ENCODE measurements at regions not wholly inside any gene's neighbourhood (a gene's known extent, or its start where the extent isn't known, plus 50 kb on each side); places are given as distances from the start of the nearest gene placed in this dataset.

DNA sequence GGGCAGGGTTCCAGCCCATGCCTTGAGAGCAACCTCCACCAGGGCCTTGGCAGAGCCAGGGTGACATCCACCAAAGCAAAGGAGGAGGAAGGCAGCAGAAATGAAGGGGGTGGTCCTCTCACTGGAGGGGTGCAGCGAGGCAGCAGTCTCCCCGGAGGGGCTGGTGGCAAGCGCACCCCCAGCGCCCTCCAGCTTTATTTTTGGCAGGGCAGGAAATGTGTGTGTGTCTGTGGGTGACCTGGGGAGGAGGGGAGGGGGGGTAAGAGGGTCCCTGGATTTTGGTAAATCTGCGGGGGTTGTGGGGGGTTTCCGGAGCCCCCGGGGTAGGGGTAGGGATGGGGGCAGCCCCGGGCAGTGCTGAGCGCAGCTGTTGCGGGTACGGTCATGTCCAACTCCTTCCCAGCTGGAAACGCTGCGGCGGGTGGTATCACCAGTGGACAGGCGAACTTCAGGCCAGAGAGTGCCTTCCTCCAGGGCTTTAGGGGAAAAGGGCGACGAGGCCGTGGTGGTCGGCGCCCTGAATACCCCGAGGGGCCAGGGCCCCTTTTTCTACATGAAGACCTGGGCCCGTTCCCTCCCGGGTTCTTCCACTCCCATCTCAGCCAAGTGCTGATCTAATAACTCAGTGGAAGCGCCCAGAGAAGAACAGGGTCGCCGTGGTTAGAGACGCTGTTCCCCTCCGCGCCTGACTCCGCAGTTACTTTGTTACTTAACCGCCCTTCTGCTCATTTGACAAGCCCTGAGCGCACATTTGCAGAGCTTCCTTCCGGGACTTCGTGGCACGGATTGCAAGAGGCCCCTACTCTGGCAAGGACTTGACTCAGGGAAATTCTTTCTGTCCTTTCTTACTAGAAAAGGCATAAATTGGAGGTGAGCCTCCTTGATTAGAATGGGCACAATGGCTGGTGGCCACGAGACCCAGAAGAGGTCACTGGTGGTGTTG is 55.2 kb downstream of the FOS start:
- Histone ChIP-seq H3K36me3 (ENCODE audit: insufficient read depth, low read length) (no peaks in the 10 kb centered on the region), H3K27me3 (ENCODE audit: control insufficient read depth in 1 of 2, insufficient read depth in 2 of 2, low read length in 2 of 2) (no peaks in the 10 kb centered on the region), H3K4me1 (ENCODE audit: insufficient read depth, low read length) (peaks cover 9% of the 10 kb centered on the region), H3K27ac (ENCODE audit: low read depth, low read length) (peak overlapping the region; percentile 45), H3K9ac (ENCODE audit: low read length) (no peak overlapping the region), H3K4me3 (ENCODE audit: low read depth in 1 of 2, low read length in 2 of 2) (peak overlapping the region in 1 of 2 donors; percentile 17), H3K9me3 (ENCODE audit: low read length) (no peaks in the 10 kb centered on the region)

DNA sequence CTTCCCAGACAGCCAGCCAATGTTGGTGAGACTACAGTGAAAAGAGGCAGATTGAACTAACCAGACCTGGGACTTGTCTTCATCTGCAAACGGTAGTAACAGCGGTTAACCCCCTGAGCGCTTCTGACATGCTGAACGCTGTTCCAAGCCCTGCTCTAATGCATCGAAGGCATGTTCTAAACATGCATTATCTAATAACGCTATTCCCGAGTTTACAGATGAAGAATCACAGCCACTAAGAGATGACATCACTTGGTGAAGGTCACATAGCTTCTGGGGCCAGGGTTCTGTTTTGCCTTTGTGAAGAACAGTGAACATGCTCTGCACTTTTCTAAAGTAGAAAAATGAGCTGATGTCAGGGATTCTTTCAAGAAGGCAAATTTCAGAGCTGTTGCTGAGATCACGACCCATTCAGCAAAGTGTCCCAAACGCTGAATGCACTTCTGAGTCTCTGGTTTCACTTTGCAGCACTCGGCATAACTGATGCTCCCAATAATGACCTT is 56.0 kb downstream of the FOS start:
- H3K27ac ChIP-seq (ENCODE audit: low read depth, low read length): peak overlapping the region; percentile 45
- peak overlapping the region in 1 of 2 donors; percentile 17 for H3K4me3 ChIP-seq (ENCODE audit: low read depth in 1 of 2, low read length in 2 of 2)
- H3K27me3 ChIP-seq (ENCODE audit: control insufficient read depth in 1 of 2, insufficient read depth in 2 of 2, low read length in 2 of 2): no peaks in the 10 kb centered on the region
- no peaks in the 10 kb centered on the region for H3K9me3 ChIP-seq (ENCODE audit: low read length)
- no peaks in the 10 kb centered on the region for H3K36me3 ChIP-seq (ENCODE audit: insufficient read depth, low read length)
- peaks cover 9% of the 10 kb centered on the region for H3K4me1 ChIP-seq (ENCODE audit: insufficient read depth, low read length)
- H3K9ac ChIP-seq (ENCODE audit: low read length): no peak overlapping the region

DNA sequence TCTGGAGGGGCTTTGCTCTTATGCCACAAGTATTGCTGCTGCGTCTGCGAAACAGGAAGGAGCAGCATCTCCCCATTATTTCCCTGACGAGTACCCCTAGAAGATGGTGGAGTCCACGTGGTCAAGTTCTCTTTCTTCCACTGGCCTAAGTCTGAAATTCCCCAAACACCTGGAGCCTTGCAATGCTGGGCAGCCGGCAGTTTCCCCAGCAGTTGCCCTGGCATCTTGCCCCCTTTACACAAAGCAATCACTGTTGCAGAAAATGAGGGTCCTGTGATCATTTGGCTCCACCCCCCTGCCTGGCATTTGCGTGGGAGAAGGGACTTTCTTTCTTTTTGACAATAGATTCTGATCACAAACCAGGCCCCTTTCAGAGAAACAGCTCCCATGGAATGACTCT is 56.9 kb downstream of the FOS start:
- H3K27me3 ChIP-seq (ENCODE audit: control insufficient read depth in 1 of 2, insufficient read depth in 2 of 2, low read length in 2 of 2): no peaks in the 10 kb centered on the region
- no peaks in the 10 kb centered on the region for H3K36me3 ChIP-seq (ENCODE audit: insufficient read depth, low read length)
- no peaks in the 10 kb centered on the region for H3K9me3 ChIP-seq (ENCODE audit: low read length)
- peaks cover 9% of the 10 kb centered on the region for H3K4me1 ChIP-seq (ENCODE audit: insufficient read depth, low read length)
- H3K4me3 ChIP-seq (ENCODE audit: low read depth in 1 of 2, low read length in 2 of 2): no peak overlapping the region
- H3K27ac ChIP-seq (ENCODE audit: low read depth, low read length): no peak overlapping the region
- H3K9ac ChIP-seq (ENCODE audit: low read length): no peak overlapping the region

DNA sequence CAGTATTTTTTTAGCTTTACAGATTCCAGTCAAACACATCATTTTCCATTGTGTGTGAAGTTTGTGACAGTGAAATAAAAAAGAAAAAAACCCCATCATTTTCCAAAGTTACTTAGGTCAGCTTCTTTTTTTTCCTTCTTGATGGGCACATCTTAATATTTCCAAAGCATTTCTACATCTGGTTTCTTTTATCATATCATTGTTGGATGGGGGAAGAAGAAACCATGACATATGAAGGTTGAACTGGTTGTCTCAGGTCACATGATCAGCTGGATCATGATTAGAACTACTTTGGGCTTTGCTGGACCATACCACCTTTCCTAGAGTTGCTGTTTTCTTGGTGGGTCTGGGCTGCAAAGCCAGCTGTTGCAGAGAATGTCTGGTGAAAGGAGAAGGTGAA is 59.8 kb downstream of the FOS start:
- Histone ChIP-seq H3K4me1 (ENCODE audit: insufficient read depth, low read length) (peaks cover 9% of the 10 kb centered on the region), H3K9me3 (ENCODE audit: low read length) (no peaks in the 10 kb centered on the region), H3K9ac (ENCODE audit: low read length) (no peak overlapping the region), H3K4me3 (ENCODE audit: low read depth in 1 of 2, low read length in 2 of 2) (no peak overlapping the region), H3K27me3 (ENCODE audit: control insufficient read depth in 1 of 2, insufficient read depth in 2 of 2, low read length in 2 of 2) (no peaks in the 10 kb centered on the region), H3K27ac (ENCODE audit: low read depth, low read length) (no peak overlapping the region), H3K36me3 (ENCODE audit: insufficient read depth, low read length) (no peaks in the 10 kb centered on the region)

DNA sequence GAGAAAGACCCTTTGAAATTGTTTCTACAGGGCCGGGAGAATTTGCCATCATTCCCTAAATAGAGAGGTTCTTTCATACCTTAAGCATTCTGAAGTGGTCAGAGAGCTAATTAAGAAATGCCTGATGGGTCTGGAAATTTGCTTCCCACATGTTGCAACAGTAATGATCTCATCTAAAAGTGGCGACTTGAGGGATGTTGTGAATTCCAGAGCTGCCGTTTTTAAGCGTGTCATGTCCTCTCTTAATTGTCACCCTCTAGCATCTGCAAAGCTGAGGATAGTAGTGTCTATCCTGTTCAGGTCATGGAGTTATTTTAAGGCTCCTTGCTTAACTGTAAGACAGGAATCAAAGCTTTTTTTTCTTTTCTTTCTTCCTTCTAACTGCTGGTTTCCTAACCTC is 60.4 kb downstream of the FOS start:
- no peak overlapping the region for H3K9ac ChIP-seq (ENCODE audit: low read length)
- H3K27me3 ChIP-seq (ENCODE audit: control insufficient read depth in 1 of 2, insufficient read depth in 2 of 2, low read length in 2 of 2): no peaks in the 10 kb centered on the region
- H3K4me1 ChIP-seq (ENCODE audit: insufficient read depth, low read length): peaks cover 9% of the 10 kb centered on the region
- no peaks in the 10 kb centered on the region for H3K36me3 ChIP-seq (ENCODE audit: insufficient read depth, low read length)
- H3K27ac ChIP-seq (ENCODE audit: low read depth, low read length): no peak overlapping the region
- no peak overlapping the region for H3K4me3 ChIP-seq (ENCODE audit: low read depth in 1 of 2, low read length in 2 of 2)
- H3K9me3 ChIP-seq (ENCODE audit: low read length): no peaks in the 10 kb centered on the region

DNA sequence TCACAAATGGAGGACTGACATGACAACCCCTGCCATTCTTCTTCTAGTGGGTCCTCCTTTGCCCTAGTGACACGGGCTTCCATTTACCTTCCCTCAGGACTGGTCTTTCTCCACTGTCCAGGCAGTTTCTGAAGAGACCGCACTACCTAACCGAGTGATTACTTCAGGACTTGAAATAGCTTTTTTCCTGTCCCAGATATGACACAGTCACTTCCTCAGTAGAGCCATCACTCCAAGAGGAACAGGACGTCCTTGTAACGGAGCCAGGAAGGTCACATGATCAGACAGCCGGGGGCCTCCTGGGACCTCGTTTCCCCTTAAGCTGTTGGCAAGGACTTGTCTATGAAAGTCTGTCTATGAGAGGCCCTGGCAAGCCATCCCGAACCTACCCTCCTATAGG is 62.3 kb downstream of the FOS start:
- no peak overlapping the region for H3K4me3 ChIP-seq (ENCODE audit: low read depth in 1 of 2, low read length in 2 of 2)
- no peak overlapping the region for H3K27ac ChIP-seq (ENCODE audit: low read depth, low read length)
- no peaks in the 10 kb centered on the region for H3K9me3 ChIP-seq (ENCODE audit: low read length)
- H3K4me1 ChIP-seq (ENCODE audit: insufficient read depth, low read length): no peaks in the 10 kb centered on the region
- H3K27me3 ChIP-seq (ENCODE audit: control insufficient read depth in 1 of 2, insufficient read depth in 2 of 2, low read length in 2 of 2): no peaks in the 10 kb centered on the region
- no peak overlapping the region for H3K9ac ChIP-seq (ENCODE audit: low read length)
- H3K36me3 ChIP-seq (ENCODE audit: insufficient read depth, low read length): no peaks in the 10 kb centered on the region

DNA sequence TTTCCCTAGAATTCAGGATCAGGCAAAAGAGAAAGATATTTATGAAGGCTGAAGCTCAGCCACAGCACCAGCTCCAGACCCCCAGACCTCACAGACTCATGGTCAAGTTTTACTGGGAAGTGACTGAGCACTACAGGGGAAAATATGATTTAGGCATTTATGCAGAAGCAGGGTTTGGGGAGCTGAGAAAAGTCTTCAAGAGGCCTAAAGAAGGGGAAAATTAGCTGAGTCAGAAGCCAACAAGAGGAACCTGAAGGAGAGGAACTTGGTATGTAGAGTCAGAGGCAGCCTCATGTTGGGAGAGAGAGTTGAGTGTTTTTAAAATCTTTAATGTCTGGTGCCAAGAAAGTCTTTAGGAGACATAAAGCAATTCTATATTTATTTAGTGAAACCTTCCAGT is 63.0 kb downstream of the FOS start:
- no peak overlapping the region for H3K27ac ChIP-seq (ENCODE audit: low read depth, low read length)
- H3K9ac ChIP-seq (ENCODE audit: low read length): no peak overlapping the region
- H3K4me3 ChIP-seq (ENCODE audit: low read depth in 1 of 2, low read length in 2 of 2): no peak overlapping the region

DNA sequence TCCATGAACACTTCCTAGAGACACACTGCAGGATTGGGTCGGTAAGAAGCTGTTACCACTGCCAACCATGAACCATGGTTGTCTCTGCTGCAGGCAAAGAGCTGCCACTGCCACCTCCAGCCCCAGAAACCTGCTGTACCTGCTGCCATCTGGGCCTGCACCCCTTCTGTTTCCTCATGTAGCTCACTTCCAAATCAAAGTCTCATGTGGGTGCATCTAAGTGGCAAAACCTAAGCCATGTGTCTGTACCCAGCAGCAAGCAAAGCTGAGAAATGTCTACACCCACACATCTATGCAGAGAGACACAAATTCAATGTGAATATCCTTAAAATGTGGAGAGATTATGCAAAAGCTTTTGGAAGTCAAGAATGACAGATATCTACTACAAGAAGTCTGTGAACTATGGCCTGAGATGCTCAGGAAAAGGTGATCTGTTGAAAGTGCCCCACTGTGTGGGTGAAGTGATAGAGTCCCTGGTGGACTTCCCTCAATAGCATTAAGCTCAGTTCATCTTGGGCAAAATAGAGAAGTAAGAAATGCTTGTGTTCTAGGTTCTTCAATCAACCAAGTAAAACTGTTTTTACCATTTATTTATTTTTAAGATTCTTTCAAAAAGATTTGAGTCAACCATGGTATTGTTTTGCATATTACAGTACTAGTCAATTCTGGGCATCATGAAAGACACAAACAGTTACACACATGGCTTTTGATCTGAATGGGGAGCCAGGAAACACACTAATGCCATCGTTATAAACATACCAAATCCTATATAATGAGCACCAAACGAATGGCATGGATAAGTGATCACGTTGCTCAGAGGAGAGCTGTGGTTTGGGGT is 64.4 kb downstream of the FOS start:
- H3K9ac ChIP-seq (ENCODE audit: low read length): no peak overlapping the region
- no peaks in the 10 kb centered on the region for H3K9me3 ChIP-seq (ENCODE audit: low read length)
- no peaks in the 10 kb centered on the region for H3K4me1 ChIP-seq (ENCODE audit: insufficient read depth, low read length)
- no peaks in the 10 kb centered on the region for H3K36me3 ChIP-seq (ENCODE audit: insufficient read depth, low read length)
- H3K4me3 ChIP-seq (ENCODE audit: low read depth in 1 of 2, low read length in 2 of 2): no peak overlapping the region
- H3K27me3 ChIP-seq (ENCODE audit: control insufficient read depth in 1 of 2, insufficient read depth in 2 of 2, low read length in 2 of 2): no peaks in the 10 kb centered on the region
- no peak overlapping the region for H3K27ac ChIP-seq (ENCODE audit: low read depth, low read length)

More for the DNA sequence above, 63.0 kb downstream of the FOS start:
- no peaks in the 10 kb centered on the region for H3K4me1 ChIP-seq (ENCODE audit: insufficient read depth, low read length)
- no peaks in the 10 kb centered on the region for H3K9me3 ChIP-seq (ENCODE audit: low read length)
- H3K27me3 ChIP-seq (ENCODE audit: control insufficient read depth in 1 of 2, insufficient read depth in 2 of 2, low read length in 2 of 2): no peaks in the 10 kb centered on the region
- H3K36me3 ChIP-seq (ENCODE audit: insufficient read depth, low read length): no peaks in the 10 kb centered on the region

DNA sequence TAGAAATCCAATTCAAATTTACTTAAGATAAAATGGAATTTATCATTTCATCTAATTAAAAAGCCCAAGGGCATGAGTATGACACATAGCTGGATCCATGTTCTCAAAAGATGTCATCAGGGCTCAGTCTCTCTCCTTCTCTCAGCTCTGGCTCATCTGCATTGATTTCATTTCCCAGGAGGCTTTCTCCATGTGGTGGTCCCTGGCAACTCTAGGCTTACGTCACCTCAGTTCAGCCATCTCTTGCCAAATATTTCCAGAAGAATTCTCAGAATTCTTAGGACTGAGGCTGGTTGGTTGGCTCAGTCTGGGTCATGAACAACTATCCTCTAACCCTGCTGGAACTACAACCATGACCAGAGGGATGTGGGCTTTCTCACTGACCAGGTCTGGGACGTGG is 65.3 kb downstream of the FOS start:
- H3K9me3 ChIP-seq (ENCODE audit: low read length): no peaks in the 10 kb centered on the region
- H3K9ac ChIP-seq (ENCODE audit: low read length): no peak overlapping the region
- no peak overlapping the region for H3K4me3 ChIP-seq (ENCODE audit: low read depth in 1 of 2, low read length in 2 of 2)
- H3K27me3 ChIP-seq (ENCODE audit: control insufficient read depth in 1 of 2, insufficient read depth in 2 of 2, low read length in 2 of 2): no peaks in the 10 kb centered on the region
- no peaks in the 10 kb centered on the region for H3K36me3 ChIP-seq (ENCODE audit: insufficient read depth, low read length)
- no peak overlapping the region for H3K27ac ChIP-seq (ENCODE audit: low read depth, low read length)
- H3K4me1 ChIP-seq (ENCODE audit: insufficient read depth, low read length): no peaks in the 10 kb centered on the region

DNA sequence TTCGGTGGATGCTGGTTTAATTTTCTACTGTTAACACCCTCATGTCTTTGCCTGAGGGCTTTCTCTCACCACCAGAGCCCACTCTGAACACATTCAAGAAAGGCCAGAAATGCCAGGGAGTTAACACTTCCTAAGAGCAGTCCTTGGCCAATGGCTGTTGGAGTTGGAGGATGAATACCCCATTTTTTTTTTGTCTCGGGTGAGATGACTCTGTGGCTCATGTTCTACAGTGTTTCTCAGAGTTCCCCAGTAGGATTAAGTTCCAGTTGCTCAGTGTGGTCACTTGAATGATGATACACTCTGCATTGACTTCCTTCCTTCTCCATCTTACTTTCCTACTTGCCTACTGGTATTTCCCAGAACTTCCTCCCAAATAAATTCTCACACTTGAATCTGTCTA is 65.8 kb downstream of the FOS start:
- Histone ChIP-seq H3K4me1 (ENCODE audit: insufficient read depth, low read length) (no peaks in the 10 kb centered on the region), H3K36me3 (ENCODE audit: insufficient read depth, low read length) (no peaks in the 10 kb centered on the region), H3K9me3 (ENCODE audit: low read length) (no peaks in the 10 kb centered on the region), H3K27ac (ENCODE audit: low read depth, low read length) (no peak overlapping the region), H3K9ac (ENCODE audit: low read length) (no peak overlapping the region), H3K27me3 (ENCODE audit: control insufficient read depth in 1 of 2, insufficient read depth in 2 of 2, low read length in 2 of 2) (no peaks in the 10 kb centered on the region), H3K4me3 (ENCODE audit: low read depth in 1 of 2, low read length in 2 of 2) (no peak overlapping the region)

DNA sequence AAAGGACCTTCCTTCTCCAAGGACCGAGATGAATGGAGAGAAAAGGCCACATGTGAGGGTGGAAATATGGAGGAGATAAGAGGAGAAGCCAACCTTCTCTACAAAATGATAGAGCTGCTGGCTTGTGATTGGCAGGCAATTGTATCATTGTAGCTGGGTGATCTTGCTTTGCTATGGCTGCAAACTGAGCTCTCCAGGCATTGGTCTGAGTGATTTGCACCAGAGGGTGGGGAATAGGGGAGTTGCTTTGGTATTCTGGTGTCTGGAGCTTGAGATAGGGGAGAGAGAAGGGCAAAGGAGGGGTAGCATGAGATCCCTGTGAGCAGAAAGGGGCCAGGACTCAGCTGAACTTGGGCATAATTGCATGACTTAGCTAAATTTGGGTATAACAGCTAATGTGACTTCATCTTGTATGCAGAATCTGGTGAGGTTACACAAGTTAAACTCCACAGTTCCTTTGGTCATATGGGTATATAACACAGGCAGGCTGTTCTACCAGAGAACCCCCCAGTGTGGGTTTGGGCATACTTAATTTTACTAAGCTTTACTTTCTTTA is 72.0 kb downstream of the FOS start:
- Histone ChIP-seq H3K36me3 (ENCODE audit: insufficient read depth, low read length) (no peaks in the 10 kb centered on the region), H3K9ac (ENCODE audit: low read length) (no peak overlapping the region), H3K4me1 (ENCODE audit: insufficient read depth, low read length) (peaks cover 8% of the 10 kb centered on the region)

More for the DNA sequence above, 72.0 kb downstream of the FOS start:
- Histone ChIP-seq H3K9me3 (ENCODE audit: low read length) (no peaks in the 10 kb centered on the region), H3K27ac (ENCODE audit: low read depth, low read length) (no peak overlapping the region), H3K4me3 (ENCODE audit: low read depth in 1 of 2, low read length in 2 of 2) (no peak overlapping the region), H3K27me3 (ENCODE audit: control insufficient read depth in 1 of 2, insufficient read depth in 2 of 2, low read length in 2 of 2) (no peaks in the 10 kb centered on the region)
